HFFc6 (cell line): ENCODE measurements at regions not wholly inside any gene's neighbourhood (a gene's known extent, or its start where the extent isn't known, plus 50 kb on each side); places are given as distances from the start of the nearest gene placed in this dataset.
"Not testable (repeated sequence)": the region's sequence is repeated elsewhere in the genome, so short reads cannot be mapped to it uniquely, and the experiment has no call there.

Experiments
- DNase-seq: peaks from one replicate; pipeline ENCODE4 v3.0.0-alpha.2; 2018
- H3K27ac Mint-ChIP-seq: 2 replicates; pipeline ENCODE4 v1.8.0; 2020; ENCODE audit warnings: mild to moderate bottlenecking, mixed read lengths
- H3K27me3 Mint-ChIP-seq: 2 replicates; pipeline ENCODE4 v1.8.0; 2021; ENCODE audit warnings: mild to moderate bottlenecking, moderate library complexity, mixed read lengths; ENCODE audit not compliant: insufficient read depth
- H3K36me3 Mint-ChIP-seq: 2 replicates; pipeline ENCODE4 v1.8.0; 2021; ENCODE audit warnings: low read depth, mixed read lengths
- H3K4me1 Mint-ChIP-seq: 2 replicates; pipeline ENCODE4 v1.8.0; 2020; ENCODE audit warnings: low read depth, mixed read lengths
- H3K4me3 Mint-ChIP-seq: 2 replicates; pipeline ENCODE4 v1.8.0; 2020; ENCODE audit warnings: mild to moderate bottlenecking, moderate library complexity, mixed read lengths
- H3K9me3 Mint-ChIP-seq: 2 replicates; pipeline ENCODE4 v1.8.0; 2020; ENCODE audit warnings: mild to moderate bottlenecking, mixed read lengths
- TF ChIP-seq, protein P1 (sequence below): fragments of 200-600 bp; sonication (generic); IDR thresholded peaks from 2 replicates; pipeline ENCODE4 v1.5.0; 2021; ENCODE audit warnings: antibody characterized with exemption, mild to moderate bottlenecking

DNA sequence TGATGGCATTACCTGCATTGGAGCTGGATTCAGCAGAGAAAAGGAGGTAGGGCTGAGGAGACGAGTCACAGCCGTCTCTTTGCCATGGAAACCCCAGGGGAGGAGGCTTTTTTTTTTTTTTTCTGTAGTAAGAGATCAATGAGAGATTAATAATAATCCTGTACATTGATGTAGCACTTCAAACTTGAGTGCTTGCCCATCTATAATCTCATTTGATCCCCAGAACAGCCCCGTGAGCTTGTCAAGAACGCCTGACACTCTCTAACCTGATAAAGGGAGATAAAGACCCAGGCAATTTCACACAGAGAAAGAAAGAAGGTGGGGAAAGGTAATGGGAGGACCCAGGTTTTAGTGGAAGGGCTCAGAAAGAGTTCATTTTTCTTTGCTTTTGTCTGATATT is 195.2 kb upstream of the FOXK1 start:
- Mint-ChIP-seq H3K4me1 (no peaks in the 10 kb centered on the region), H3K9me3 (peaks cover 66% of the 10 kb centered on the region), H3K36me3 (no peaks in the 10 kb centered on the region; the same call in 1 of the 2 replicates), H3K4me3 (no peak overlapping the region), H3K27ac (no peak overlapping the region), H3K27me3 (peaks cover 2% of the 10 kb centered on the region; the same call in 1 of the 2 replicates)
- TF ChIP-seq, protein P1, sequence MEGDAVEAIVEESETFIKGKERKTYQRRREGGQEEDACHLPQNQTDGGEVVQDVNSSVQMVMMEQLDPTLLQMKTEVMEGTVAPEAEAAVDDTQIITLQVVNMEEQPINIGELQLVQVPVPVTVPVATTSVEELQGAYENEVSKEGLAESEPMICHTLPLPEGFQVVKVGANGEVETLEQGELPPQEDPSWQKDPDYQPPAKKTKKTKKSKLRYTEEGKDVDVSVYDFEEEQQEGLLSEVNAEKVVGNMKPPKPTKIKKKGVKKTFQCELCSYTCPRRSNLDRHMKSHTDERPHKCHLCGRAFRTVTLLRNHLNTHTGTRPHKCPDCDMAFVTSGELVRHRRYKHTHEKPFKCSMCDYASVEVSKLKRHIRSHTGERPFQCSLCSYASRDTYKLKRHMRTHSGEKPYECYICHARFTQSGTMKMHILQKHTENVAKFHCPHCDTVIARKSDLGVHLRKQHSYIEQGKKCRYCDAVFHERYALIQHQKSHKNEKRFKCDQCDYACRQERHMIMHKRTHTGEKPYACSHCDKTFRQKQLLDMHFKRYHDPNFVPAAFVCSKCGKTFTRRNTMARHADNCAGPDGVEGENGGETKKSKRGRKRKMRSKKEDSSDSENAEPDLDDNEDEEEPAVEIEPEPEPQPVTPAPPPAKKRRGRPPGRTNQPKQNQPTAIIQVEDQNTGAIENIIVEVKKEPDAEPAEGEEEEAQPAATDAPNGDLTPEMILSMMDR, result no peak
- DNase-seq, result no peak

DNA sequence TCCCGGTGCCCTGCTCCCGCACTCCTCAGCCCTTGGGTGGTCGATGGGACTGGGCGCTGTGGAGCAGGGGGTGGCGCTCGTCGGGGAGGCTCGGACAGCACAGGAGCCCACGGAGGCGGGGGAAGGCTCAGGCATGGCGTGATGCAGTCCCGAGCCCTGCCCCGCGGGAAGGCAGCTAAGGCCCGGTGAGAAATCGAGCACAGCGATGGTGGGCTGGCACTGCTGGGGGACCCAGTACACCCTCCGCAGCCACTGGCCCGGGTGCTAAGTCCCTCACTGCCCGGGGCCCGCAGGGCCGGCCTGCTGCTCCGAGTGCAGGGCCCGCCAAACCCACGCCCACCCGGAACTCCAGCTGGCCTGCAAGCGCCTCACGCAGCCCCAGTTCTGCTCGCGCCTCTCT is 185.2 kb upstream of the FOXK1 start:
- not testable (repeated sequence) for H3K27me3 Mint-ChIP-seq, H3K4me1 Mint-ChIP-seq, H3K4me3 Mint-ChIP-seq, DNase-seq, H3K36me3 Mint-ChIP-seq, H3K27ac Mint-ChIP-seq
- peaks cover 53% of the 10 kb centered on the region for H3K9me3 Mint-ChIP-seq

DNA sequence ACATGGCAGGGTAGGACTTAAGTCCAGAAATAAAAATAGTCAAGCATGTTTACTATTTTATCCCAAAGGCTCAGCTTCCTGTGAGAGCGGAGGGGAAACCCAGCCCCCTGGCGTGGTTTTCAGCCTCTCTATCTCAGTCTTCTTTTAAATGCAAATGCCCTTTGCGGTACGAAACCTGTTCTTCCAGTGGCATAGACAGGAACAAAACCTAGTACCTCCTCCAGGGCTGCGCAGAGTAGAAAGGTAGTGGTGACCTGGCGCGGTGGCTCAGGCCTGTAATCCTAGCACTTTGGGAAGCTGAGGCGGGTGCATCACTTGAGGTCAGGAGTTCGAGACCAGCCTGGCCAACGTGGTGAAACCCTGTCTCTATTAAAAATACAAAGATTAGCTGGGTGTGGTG is 181.3 kb upstream of the FOXK1 start:
- no peak for DNase-seq
- Mint-ChIP-seq H3K27ac (no peak overlapping the region), H3K4me1 (no peaks in the 10 kb centered on the region), H3K4me3 (no peak overlapping the region), H3K36me3 (no peaks in the 10 kb centered on the region), H3K9me3 (peaks cover 44% of the 10 kb centered on the region), H3K27me3 (no peaks in the 10 kb centered on the region)
- TF ChIP-seq, protein P1, result no peak

DNA sequence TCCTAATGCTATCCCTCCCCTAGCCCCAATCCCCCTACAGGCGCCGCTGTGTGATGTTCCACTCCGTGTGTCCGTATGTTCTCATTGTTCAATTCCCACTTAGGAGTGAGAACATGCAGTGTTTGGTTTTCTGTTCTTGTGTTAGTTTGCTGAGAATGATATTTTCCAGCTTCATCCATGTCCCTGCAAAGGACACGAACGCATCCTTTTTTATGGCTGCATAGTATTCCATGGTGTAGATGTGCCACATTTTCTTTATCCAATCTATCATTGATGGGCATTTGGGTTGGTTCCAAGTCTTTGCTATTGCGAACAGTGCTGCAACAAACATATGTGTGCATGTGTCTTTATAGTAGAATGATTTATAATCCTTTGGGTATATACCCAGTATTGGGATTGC is 174.2 kb upstream of the FOXK1 start:
- DNase-seq, H3K27me3 Mint-ChIP-seq, H3K4me3 Mint-ChIP-seq, H3K27ac Mint-ChIP-seq, H3K36me3 Mint-ChIP-seq, H3K4me1 Mint-ChIP-seq: not testable (repeated sequence)
- H3K9me3 Mint-ChIP-seq, result peaks cover 42% of the 10 kb centered on the region

DNA sequence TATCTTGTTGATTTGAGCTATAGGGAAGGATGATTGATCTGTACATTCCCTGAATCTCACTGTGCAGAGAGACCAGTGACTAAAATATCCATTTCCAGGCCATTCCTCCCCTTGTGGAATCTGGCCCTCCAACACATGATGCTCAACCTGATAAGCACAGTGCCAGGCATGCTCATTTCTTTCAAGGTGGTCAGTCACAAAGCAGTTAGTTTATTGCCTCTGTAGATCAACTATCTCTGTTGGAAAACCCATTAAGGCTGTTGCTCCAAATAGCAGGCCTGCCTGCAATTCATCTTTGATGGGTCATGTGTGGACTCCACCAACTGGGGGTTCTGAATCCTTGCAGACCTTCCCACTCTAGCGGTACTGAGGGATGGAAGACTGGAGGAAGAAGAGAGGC is 168.6 kb upstream of the FOXK1 start:
- peaks cover 48% of the 10 kb centered on the region for H3K9me3 Mint-ChIP-seq
- H3K36me3 Mint-ChIP-seq, result peaks cover 4% of the 10 kb centered on the region; the same call in 1 of the 2 replicates
- H3K27ac Mint-ChIP-seq, result no peak overlapping the region
- no peaks in the 10 kb centered on the region for H3K27me3 Mint-ChIP-seq
- TF ChIP-seq, protein P1, result no peak
- no peaks in the 10 kb centered on the region for H3K4me1 Mint-ChIP-seq
- H3K4me3 Mint-ChIP-seq, result no peak overlapping the region
- DNase-seq, result no peak

DNA sequence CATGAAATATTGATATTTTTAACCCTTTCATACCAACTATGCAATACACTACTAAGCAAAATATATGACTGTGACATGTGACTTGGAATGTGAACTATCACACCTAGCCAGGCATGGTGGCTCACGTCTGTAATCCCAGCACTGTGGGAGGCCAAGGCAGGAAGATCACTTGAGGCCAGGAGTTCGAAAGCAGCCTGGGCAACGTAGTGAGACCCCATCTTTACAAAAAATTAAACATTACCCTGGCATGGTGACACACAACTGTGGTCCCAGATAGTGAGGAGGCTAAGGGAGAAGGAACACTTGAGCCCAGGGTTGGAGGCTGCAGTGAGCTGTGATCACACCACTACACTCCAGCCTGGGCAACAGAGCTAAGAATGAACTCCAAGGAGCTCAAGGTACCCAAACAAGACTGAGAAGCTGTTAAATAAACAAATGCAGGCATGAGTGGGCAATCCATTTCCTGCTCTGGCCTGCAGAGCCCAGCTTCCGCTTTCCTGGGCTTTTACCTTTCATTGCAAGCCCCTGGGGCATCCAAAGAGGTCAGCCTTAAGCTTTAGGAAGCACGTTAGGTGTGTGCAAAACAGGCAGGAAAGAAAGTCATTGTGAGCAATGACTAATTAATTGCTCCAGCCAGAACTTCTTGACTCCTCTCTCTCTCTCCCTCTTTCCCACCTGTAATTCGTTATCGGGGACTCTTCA is 162.1 kb upstream of the FOXK1 start:
- H3K27me3 Mint-ChIP-seq, result no peaks in the 10 kb centered on the region
- no peak overlapping the region for H3K4me3 Mint-ChIP-seq
- H3K27ac Mint-ChIP-seq, result no peak overlapping the region
- no peak for DNase-seq
- H3K4me1 Mint-ChIP-seq, result no peaks in the 10 kb centered on the region
- H3K36me3 Mint-ChIP-seq, result no peaks in the 10 kb centered on the region
- TF ChIP-seq, protein P1, result no peak
- H3K9me3 Mint-ChIP-seq, result peaks cover 30% of the 10 kb centered on the region
